ENCODE measurements at regions not wholly inside any gene's neighbourhood (a gene's known extent, or its start where the extent isn't known, plus 50 kb on each side); places are given as distances from the start of the nearest gene placed in this dataset.

GRCh38 chr13:70357031-70357430 is 248.8 kb upstream of the KLHL1 start:
- DNase-seq, result no peak

DNA sequence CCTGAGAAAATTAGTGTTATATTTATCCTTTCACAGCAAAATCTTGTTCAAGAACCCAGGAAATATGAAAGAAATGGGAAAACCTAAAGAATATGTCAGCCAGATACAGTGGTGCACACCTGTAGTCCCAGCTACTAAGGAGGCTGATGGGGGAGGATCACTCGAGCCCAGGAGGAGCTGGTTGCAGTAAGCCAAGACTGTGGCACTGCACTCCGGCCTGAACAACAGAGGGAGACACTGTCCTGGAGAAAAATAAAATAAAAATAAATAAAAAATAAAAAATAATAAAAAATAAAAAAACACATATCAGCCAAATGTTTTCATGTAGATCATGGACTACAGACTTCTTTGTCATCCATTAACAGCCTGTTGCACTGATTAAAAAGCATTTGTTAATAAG is 244.8 kb upstream of the KLHL1 start:
- DNase-seq, result no peak

DNA sequence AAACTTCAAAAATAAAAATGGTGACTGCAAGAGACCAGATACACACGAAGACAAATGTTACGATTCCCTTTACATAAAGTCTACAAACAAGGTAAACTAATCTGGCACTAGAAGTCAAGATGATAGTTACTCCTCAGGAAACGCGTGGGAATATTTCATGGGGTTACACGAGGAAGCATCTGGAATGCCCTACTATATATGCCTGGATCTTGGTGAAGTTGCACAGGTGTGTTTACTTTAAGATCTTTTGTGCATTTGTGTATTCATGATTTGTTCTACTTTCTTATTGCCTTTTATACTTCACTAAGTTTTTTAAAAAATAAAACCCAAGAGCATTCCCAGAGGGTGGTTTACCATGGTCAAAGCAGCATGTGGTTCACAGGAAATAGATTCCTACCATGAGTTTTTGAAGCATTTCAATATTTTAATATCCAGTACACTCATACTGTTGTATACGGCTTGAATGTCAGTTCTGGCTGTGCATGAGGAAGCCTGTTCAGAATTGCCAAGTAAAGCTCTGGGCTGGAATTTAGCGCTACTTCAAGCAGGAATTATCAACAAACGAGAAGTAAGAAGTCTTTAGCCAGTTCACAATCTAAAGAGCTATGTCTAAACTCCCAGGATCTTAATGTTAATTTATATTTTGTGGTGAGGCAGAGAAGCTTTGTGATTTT is 239.8 kb upstream of the KLHL1 start:
- no peak for DNase-seq

- peak; percentile 12 for DNase-seq
Observed at GRCh38 chr13:70339738-70340137, 231.5 kb upstream of the KLHL1 start.

GRCh38 chr13:70338609-70339008 is 230.4 kb upstream of the KLHL1 start:
- DNase-seq, result no peak

- DNase-seq, result no peak
Observed at GRCh38 chr13:70336866-70337265, 228.6 kb upstream of the KLHL1 start.

- DNase-seq, result no peak
Observed at GRCh38 chr13:70333752-70334151, 225.5 kb upstream of the KLHL1 start.

- DNase-seq, result no peak
Observed at GRCh38 chr13:70330697-70331361, 222.6 kb upstream of the KLHL1 start.

DNA sequence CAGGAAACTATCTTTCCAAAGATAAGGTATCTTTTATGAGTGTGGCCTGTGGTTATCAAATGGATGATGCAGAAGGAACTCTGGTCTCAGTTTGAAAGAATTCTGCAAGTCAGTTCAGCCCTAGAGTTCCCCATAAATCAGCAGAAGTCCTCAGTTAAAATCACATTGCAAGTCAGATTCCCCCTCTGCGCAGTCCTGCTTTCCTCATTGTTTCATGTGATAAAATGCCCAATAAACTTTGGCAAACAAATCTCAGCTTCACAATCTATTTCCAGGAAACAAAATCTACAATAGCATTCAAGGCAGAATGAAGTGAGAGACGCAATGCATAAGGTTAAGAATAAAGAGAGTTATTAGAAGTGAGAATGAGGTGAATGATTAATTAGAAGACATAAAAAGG is 216.3 kb upstream of the KLHL1 start:
- DNase-seq, result no peak

- no peak for DNase-seq
Observed at GRCh38 chr13:70311191-70311590, 202.9 kb upstream of the KLHL1 start.

- DNase-seq, result peak; percentile 1
Observed at GRCh38 chr13:70310396-70311119, 202.3 kb upstream of the KLHL1 start.

DNA sequence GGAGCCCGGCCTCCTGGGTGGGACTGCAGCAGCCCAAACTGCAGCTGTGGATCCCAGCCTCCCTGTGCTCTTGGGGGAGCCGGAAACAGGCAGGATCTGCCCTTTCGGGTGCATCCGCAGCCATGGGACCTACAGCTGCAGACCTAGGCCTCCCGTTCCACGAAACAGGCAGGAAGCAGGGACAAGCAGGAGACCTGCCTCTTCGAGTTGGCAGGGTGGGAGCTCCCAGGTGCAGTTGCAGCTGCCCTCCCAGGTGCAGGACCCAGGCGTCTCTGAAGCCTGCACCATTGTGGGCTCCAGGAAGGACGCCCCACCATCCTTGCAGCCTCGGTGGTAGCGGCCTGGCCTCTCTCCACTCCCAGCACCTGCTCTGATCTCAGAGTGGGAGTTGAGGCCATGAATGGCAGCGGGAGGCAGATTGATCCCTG is 189.0 kb upstream of the KLHL1 start:
- DNase-seq, result no peak

DNA sequence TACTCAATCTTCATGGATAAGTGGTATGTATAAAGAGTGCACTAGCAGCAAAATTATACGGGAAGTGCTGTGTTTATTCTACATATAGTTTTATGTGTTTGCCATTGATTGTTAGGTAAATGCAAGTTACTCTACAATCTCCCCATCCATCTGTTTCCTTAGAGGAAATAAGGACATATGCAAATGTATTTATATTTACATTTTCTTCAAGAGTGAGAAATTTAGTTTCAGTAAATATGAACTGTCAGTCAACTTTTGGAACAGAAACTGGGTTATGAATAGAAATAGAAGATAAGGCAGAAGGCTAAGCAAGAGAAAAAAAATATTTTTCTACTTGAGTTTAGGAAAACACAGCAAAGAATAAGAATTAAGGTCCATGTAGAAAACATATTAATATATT is 176.1 kb upstream of the KLHL1 start:
- DNase-seq, result no peak

- no peak for DNase-seq
Observed at GRCh38 chr13:70275841-70276240, 167.6 kb upstream of the KLHL1 start.

- DNase-seq, result no peak
Observed at GRCh38 chr13:70255406-70255991, 147.2 kb upstream of the KLHL1 start.

DNA sequence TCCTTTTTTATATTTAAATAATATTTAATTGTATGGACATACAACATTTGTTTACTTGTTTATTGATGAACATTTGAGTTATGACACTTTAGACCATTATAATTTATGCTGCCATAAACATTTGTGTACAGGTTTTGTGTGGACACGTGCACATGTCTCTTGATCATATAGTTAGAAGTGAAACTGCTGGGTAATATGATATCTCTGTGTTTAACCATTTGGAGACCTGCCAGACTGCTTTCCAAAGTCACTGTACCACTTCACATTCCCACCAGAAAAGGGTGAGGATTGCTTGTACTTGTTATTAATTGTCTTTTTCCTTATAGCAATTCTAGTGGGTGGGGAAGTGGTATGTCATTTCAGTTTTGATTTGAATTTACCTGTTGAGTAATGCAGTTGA is 145.6 kb upstream of the KLHL1 start:
- DNase-seq, result peak; percentile 57

- no peak for DNase-seq
Observed at GRCh38 chr13:70253411-70253810, 145.2 kb upstream of the KLHL1 start.

DNA sequence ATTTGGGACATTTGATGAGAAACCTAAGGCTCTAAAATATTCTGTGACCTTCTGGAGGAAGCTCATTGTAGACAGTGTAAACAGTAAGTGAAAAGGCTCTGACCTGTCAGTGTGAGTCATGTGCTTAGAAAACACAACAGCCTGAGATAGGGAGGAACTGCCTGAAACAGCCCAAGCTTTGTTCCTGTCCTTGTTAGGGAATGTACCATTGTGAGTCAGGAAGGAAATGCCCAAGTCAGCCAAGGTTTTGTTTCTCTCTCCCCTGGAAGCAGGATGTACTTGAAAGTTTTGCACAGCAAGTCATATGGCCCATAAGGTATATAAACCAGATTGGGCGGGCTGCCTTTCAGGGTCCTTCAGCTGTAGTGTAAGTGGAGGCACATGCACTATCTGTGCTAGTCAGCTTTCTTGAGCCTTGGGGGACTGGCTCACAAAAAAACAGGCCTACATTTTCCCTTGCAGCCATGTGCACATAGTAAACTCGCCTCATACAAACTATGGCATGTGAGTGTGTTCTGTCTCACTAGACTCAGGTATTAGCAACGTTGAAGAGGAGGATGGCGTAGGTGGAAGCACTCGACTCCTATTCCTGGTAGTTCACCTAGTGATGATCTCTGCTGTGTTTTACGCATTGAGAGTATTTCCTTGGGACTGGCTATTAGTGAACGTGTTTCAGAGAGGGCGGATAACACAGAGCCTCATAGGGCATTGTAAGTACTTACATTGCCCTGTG is 141.2 kb upstream of the KLHL1 start:
- peak; percentile 26 for DNase-seq

DNA sequence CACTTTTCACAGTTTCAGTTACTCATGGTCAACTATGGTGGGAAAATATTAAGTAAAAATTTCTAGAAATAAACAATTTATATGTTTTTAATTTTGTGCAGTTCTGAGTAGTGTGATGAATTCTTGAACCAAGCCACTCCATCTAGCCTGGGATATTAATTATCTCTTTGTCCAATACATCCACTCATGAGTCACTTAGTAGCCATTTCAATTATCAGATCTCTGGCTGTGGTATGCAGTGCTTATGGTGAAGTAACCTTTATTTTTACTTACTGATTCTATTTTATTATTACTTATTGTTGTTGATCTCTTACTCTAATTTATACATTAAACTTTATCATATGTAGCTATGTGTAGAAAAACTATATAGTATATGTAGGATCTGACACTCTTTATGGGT is 128.9 kb upstream of the KLHL1 start:
- no peak for DNase-seq

DNA sequence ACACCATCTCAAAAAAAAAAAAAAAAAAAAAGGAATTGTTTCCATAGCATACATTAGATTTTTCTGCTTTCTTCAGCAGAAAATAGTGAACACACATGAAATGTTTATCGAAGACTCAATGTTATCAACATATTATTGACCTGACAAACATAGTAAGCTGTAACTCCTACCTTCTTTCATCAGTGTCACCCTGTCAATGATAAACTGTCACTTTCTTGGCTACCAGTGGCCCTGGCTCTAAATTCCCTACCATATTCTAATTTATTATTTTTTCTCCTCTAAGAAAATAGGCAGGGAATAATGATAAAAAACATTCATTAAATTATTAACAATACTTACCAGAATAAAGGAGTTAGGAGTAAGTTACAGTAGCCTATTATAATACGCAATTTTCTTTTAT is 127.3 kb upstream of the KLHL1 start:
- DNase-seq, result no peak

- no peak for DNase-seq
Observed at GRCh38 chr13:70223911-70224310, 115.7 kb upstream of the KLHL1 start.

DNA sequence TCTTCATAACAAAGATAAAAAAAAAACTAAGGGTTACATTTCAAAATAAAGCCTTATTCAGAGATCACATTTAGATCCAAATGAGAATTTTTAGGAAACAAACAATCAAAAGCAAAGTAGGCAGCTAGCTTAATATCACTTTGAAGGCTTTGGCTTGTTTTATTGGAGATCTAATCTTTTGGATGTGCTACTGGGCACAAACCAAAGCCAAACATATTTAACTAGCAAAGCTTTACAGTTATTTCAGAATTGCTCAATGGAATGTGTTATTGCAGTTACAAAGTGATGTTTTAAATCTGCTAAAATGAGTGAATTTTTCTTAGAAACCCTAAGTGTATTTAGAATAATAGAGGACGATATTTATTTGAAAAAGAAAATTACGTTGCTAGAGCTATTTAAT is 114.7 kb upstream of the KLHL1 start:
- DNase-seq, result no peak

DNA sequence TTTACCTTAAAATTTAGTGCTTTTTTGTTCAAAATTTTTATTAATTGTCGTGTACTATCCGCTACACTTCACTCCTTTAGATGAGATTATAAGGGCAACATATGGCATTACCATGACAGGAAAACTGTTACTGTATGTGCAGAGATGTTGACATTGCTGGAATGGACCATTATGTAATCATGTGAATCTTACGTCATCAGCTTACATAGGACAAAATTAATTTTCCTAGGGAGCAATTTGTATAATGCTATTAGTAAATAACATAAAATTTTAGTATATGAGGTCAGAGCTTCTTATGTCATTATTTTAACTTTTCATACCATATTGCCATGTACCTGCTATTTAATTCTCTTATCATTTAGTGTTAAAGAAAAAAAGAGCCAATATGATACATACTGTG is 110.4 kb upstream of the KLHL1 start:
- no peak for DNase-seq
